AG08396 (cell line): ENCODE measurements at regions not wholly inside any gene's neighbourhood (a gene's known extent, or its start where the extent isn't known, plus 50 kb on each side); places are given as distances from the start of the nearest gene placed in this dataset.

ENCODE experiments used
- DNase-seq: peaks from one replicate; pipeline ENCODE4 v3.0.0; 2012; ENCODE audit warnings: low spot score, mixed read lengths

DNA sequence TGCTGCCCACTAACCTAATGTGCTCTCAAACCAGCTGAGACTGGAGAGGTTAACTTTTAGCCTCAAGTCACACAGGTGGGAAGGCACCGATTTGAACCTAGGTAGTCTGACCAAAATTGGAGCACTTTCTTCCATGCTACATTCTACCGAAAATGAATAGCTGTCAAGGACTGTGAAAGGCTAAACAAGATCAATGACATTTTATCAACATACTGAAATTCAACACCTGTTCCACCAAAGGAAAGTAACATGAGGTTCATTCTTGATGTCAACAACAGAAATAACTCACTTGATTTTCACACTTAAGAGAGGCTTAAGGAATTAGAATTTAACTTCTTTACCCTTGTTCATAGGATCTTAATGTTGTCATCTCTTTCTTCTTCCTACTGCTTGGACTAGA is 284.4 kb upstream of the MON1B start:
- DNase-seq = no peak

- DNase-seq = no peak
Measured at GRCh38 chr16:76910931-76911330, 280.1 kb upstream of the MON1B start.

- no peak for DNase-seq
Measured at GRCh38 chr16:76913046-76913445, 277.9 kb upstream of the MON1B start.

DNA sequence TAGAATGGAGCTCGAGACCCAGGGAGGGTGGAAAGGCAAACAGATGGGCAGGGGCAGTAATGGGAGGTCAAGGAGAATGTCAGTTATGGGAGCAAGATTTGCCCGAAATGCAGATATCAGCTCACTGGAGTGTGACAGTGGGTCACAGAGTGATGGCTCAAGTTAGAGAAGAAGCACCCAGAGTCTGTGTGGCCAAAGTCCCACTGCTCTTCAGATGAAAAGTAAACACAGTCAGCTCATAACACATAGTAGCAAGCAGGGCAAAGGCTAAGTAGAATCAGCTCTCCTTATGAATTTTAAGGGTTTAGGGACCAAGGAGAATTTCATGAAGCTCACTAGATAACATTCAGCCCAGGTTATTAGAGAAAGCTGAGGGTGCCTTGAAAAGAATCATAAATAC is 264.9 kb upstream of the MON1B start:
- DNase-seq = no peak

DNA sequence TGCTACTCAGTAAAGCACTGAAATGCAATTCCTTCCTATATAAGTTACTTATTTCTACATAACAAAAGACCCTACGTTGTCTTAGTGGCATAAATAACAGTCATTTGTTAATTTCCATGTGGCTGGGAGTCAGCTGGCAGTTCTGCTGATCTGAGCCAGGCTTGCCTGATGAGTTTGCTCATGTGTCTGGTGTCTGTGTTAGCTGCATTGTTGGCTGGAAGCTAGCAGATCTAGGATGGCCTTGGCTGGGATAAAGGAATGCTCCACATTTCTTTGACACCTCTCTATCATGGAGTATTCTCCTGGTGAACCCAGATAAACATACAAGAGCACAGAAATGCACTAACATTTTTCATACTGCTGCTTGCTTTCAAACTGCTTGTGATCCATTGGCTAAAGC is 264.4 kb upstream of the MON1B start:
- no peak for DNase-seq

DNA sequence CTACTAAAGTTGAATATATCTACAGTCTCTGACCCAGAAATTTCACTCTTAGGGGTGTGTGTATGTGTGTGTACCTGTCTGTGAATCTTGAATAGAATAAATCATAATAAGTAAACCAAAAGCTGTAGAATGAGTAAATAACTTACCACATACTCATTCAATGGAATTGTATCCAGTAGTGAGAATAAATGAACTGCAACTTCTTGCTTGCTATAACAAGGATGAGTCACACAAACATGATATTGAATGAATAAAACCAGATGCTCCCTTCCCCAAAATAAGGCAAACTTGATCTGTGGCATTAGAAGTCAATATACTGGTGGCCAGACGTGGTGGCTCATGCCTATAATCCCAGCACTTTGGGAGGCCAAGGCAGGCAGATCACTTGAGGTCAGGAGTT is 259.8 kb upstream of the MON1B start:
- DNase-seq = no peak

GRCh38 chr16:76932541-76933211 is 258.3 kb upstream of the MON1B start:
- no peak for DNase-seq

DNA sequence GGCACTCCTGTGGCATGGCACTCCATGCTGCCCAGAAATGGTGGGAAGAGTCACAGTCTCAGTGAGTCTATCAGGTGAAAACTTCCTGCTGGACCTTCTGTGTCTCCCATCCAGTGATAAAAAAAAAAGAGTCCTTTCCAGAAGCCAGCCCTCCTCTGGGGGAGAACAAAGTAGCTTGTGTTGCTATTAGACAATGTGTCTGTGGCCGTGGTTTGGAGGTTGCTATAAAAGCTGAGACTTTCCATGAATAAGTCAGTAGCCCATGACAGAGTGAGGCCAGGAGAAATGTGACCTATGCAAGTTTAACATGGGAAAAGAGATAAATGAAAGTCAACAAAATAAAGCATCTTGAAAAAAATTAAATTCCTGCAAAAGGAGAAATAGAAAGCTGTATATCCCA is 250.7 kb upstream of the MON1B start:
- DNase-seq = no peak

GRCh38 chr16:76941113-76941512 is 249.9 kb upstream of the MON1B start:
- no peak for DNase-seq

DNA sequence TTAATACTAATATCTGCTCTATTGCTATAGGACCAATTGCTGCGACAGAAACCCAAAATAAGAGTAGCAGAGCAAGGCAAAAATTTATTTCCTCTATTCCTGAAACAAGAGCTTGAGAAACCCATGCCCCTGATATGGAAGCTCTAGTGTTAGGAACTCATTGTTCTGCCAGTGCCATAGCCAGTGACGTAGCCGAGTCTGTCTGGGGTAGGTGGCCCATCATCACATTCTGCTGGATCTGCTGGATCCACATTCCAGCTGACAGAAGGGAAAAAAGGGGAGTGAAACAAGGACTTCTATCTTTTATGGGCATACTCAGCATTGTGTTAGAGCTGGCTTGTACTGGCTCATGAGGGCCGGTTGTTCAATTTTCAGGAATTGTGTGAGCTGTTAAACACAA is 248.9 kb upstream of the MON1B start:
- DNase-seq = no peak

DNA sequence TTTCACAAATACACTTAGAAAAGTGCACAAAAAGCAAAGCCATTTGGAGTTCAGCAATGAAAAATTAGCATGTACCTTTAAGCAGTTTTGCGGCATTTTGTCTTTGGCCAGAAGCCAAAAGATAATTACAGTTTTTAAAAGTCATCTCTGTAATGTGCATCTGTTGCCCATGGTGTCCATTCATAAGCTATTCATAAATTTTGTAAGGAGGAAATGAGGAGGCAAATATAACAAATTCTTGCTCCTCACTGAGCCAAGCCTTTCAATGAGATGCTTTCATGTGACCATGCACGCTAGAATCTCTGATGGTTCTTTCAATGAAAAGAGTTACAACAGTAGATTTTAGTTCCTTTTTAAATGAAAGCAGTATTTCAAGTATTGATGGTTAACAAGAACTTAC is 247.1 kb upstream of the MON1B start:
- no peak for DNase-seq

- DNase-seq = peak; percentile 5
Measured at GRCh38 chr16:76946879-76947278, 244.1 kb upstream of the MON1B start.

- no peak for DNase-seq
Measured at GRCh38 chr16:76947749-76948148, 243.2 kb upstream of the MON1B start.

DNA sequence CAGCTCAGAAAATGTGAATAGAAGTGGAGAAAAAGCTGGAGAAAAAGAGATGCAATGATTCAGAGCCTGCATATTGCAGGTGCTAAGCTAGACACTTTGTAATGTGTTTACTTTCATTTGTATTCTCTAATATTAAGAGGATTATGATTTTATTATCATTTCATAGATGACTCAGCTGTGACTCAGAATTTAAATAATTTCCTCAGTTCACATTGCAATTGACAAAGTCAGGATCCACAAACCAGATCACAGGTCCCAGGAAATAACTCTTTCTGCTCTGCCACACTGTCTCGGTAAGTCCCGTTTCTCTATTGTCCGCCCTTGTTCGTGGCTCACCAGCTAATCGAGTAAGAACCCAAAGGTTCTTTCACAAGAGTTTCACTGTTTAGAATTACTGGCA is 235.4 kb upstream of the MON1B start:
- no peak for DNase-seq

- no peak for DNase-seq
Measured at GRCh38 chr16:76956394-76956793, 234.6 kb upstream of the MON1B start.

DNA sequence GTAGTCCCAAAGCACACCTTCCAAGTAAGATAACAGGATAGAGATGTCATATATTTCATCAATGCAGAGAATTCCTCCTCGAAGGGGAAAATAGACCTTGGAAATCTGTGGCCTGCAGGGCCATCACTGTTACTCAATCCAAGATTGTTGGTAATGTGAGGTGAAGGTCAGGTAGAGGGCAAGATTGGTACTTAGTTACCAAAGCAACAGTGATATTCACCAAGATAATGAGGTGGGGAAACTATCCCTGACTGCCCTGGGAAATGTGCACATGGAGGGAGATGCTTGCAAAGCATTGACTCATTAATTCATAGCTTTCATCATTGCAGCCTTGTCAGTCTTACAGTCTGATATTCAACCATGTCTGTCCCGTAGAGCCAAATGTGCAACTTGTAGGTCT is 234.1 kb upstream of the MON1B start:
- DNase-seq = no peak

DNA sequence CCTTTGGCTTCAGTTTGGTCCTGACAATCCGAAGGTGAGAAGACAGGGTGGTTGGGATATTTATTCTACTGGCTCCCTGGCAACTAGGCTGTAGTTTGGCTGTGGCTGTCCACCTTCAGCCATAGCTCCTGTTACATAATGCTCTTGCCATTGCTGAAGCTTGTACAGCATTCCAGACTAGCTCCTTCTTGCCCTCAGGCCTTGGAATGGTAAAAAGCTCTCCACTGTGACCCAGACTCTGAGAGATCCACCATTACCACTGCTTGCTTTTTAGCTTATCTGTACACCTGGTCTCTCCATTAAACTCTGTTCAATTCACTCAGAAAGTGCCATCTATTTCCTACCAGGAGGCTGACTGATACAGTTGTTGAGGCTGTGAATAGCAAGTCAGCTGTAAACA is 231.8 kb upstream of the MON1B start:
- DNase-seq = no peak

DNA sequence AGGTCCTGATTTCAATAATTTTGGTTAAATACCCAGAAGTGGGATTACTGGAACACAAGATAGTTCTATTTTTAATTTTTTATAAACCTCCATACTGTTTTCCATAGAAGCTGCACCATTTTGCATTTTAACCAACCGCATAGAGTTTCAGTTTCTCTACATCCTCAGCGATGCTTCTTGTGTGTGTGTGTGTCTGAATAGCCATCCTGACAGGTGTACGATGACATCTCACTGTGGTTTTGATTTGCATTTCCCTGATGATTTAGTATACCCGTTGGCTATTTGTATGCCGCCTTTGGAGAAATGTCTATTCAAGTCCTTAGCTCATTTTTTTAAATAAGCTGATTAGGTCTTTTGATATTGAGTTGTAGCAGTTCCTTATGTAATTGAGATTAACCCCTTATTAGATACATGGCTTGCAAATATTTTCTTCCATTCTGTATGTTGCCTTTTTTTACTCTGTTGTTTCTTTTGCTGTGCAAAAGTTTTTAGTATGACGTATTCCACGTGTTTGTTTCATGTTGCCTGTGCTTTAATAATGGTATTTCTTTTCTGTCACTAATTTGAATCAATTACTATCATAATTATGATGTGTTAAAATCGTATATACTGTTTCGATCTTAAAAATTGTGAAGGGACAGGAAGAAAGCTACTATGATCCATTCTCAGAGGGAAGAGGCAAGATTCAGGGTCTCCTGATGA is 227.2 kb upstream of the MON1B start:
- no peak for DNase-seq

GRCh38 chr16:76964464-76965154 is 226.4 kb upstream of the MON1B start:
- no peak for DNase-seq

DNA sequence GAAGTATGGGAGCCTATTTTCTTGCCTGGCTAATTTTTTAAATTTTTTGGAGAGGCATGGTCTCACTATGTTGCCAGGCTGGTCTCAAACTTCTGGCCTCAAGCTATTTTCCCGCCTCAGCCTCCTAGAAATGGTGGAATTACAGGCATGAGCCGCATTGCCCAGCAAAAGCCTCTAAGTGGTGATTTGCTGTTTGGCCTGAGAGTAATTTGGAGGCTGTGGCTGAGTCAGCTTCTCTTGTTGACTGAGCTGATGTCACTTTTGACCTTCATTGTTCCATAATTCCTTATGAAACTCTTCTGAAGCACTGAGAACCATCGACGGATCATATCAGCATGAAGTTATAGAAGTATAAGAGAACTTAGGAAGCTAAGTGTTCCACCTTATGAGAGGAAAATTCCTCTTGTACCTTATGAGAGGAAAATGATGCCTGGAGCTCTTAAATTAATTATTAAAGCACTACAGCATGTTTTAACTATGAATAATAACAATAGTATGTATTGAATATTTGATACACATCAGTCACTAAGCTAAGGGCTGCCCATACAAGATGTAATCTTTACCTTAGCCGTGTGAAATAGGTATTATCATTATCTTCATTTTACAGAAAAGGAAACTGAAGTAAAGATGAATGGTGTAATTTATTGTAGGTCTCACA is 220.8 kb upstream of the MON1B start:
- DNase-seq = no peak

DNA sequence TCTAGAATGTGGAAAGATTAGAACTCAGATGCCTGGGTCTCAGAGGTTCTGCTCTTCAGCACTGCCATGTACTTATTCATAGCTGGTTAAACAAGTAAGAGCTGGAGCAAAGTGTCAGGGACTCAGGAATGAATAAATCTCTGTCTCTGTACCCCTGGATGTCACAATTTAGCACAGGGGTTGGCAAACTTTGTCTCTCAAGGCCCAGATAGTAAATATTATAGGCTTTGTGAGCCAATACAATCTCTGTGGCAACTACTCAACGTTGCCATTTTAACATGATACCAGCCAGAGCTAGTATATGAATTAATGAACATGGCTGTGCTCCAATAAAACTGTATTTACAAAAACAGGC is 220.3 kb upstream of the MON1B start:
- no peak for DNase-seq

GRCh38 chr16:76976101-76976500 is 214.9 kb upstream of the MON1B start:
- DNase-seq = no peak

GRCh38 chr16:76976756-76977155 is 214.2 kb upstream of the MON1B start:
- no peak for DNase-seq
